ENCODE measurements at regions not wholly inside any gene's neighbourhood (a gene's known extent, or its start where the extent isn't known, plus 50 kb on each side); places are given as distances from the start of the nearest gene placed in this dataset.

DNA sequence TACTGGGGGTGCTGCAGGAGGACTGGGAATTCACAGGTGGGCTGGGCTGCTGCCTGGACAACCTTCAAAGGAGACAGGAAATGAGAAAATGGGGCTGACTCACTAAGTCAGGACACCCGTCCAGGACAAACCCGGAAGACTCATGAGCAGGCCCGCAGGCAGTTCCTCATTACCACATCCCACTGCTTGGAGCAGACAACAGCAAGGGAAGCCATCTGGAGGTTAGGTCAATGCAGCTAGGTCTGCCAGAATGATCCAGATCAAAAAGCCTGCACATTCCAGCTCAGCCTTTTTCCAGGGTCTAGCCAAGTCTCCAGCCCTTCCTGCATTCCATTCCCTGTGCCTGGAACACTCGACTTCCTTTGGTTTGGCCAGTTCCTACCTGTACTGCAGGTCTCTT is 536.5 kb upstream of the CDH11 start:
- no peak for DNase-seq (ENCODE audit: low read depth, low spot score)
- peaks cover 34% of the 10 kb centered on the region for H3K4me1 Mint-ChIP-seq
- H3K27ac Mint-ChIP-seq (ENCODE audit: unreplicated experiment): no peak overlapping the region
- TF ChIP-seq, protein P1, sequence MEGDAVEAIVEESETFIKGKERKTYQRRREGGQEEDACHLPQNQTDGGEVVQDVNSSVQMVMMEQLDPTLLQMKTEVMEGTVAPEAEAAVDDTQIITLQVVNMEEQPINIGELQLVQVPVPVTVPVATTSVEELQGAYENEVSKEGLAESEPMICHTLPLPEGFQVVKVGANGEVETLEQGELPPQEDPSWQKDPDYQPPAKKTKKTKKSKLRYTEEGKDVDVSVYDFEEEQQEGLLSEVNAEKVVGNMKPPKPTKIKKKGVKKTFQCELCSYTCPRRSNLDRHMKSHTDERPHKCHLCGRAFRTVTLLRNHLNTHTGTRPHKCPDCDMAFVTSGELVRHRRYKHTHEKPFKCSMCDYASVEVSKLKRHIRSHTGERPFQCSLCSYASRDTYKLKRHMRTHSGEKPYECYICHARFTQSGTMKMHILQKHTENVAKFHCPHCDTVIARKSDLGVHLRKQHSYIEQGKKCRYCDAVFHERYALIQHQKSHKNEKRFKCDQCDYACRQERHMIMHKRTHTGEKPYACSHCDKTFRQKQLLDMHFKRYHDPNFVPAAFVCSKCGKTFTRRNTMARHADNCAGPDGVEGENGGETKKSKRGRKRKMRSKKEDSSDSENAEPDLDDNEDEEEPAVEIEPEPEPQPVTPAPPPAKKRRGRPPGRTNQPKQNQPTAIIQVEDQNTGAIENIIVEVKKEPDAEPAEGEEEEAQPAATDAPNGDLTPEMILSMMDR (conservative IDR thresholded peaks at IDR 0.05): no peak
- H3K9me3 Mint-ChIP-seq: no peaks in the 10 kb centered on the region
- no peak overlapping the region for H3K4me3 Mint-ChIP-seq
- peaks cover 29% of the 10 kb centered on the region for H3K27me3 Mint-ChIP-seq (ENCODE audit: low read depth)
- no peaks in the 10 kb centered on the region for H3K36me3 Mint-ChIP-seq (ENCODE audit: low read depth)

DNA sequence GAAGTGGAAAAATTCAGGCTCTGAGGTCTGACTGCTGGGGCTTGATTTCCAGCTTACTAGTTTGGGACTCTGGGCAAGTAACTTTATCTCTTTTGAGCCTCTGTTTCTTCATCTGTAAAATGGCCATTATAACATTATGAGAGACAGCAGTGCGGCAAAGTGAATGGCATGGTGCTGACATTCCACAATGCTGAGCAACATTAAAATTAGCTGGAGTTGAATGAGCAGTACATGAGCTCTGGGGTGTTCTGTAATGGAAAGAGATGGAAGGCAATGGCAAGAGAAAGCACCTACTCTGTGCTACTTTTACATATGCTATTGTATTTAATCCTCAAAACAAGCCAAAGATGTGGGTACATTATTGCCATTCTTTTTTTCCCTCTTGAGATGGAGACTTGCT is 535.7 kb upstream of the CDH11 start:
- TF ChIP-seq, protein P1 (conservative IDR thresholded peaks at IDR 0.05): no peak
- no peaks in the 10 kb centered on the region for H3K36me3 Mint-ChIP-seq (ENCODE audit: low read depth)
- H3K27ac Mint-ChIP-seq (ENCODE audit: unreplicated experiment): no peak overlapping the region
- H3K4me3 Mint-ChIP-seq: no peak overlapping the region
- H3K9me3 Mint-ChIP-seq: no peaks in the 10 kb centered on the region
- H3K27me3 Mint-ChIP-seq (ENCODE audit: low read depth): peaks cover 29% of the 10 kb centered on the region
- H3K4me1 Mint-ChIP-seq: peaks cover 40% of the 10 kb centered on the region
- no peak for DNase-seq (ENCODE audit: low read depth, low spot score)

DNA sequence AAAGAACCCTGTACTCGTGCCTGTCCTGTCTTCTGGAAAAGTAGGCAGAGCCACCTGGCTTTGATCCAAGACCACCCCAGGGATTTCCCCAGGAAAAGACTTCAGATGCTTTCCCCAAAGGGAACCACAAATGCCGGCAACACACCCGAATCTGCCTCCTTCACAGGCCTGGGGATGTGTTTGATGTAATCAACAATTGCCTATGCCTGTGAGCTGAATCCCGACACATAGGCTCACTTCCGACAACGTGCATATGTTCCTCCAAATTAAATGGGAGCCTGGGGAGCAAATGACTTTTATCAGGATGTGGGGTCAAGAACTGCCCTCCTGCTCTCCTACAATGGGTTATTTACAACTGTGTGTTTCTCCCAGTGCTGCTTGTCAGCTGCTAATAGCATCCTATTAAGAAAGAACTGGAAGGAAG is 535.2 kb upstream of the CDH11 start:
- H3K4me3 Mint-ChIP-seq: no peak overlapping the region
- H3K9me3 Mint-ChIP-seq: no peaks in the 10 kb centered on the region
- H3K27me3 Mint-ChIP-seq (ENCODE audit: low read depth): peaks cover 29% of the 10 kb centered on the region
- H3K27ac Mint-ChIP-seq (ENCODE audit: unreplicated experiment): no peak overlapping the region
- peaks cover 45% of the 10 kb centered on the region for H3K4me1 Mint-ChIP-seq
- no peak for DNase-seq (ENCODE audit: low read depth, low spot score)
- TF ChIP-seq, protein P1 (conservative IDR thresholded peaks at IDR 0.05): no peak
- no peaks in the 10 kb centered on the region for H3K36me3 Mint-ChIP-seq (ENCODE audit: low read depth)

DNA sequence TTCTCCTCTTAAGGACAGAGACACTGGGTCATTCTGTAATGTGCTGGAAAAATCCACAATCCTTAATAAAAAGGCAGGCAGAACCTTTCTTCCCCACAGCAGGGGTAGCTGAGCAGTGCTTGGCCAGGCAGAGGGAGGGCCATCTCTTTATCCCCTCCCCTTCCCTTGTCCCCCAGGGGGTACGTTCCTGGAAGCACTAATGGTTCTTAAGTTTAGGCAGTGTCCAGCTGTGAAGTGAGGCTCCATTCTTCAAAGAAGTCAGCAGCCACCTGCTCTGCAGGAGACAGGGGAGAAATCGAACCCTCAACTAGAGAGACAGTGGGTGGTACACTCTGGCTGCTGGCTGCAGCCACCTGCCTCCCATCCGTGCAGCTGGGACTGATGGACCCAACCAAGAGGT is 533.9 kb upstream of the CDH11 start:
- H3K4me1 Mint-ChIP-seq: peaks cover 54% of the 10 kb centered on the region
- DNase-seq (ENCODE audit: low read depth, low spot score): no peak
- TF ChIP-seq, protein P1 (conservative IDR thresholded peaks at IDR 0.05): no peak
- no peak overlapping the region for H3K4me3 Mint-ChIP-seq
- no peaks in the 10 kb centered on the region for H3K9me3 Mint-ChIP-seq
- H3K36me3 Mint-ChIP-seq (ENCODE audit: low read depth): no peaks in the 10 kb centered on the region
- peak overlapping the region; percentile 44 for H3K27ac Mint-ChIP-seq (ENCODE audit: unreplicated experiment)
- peaks cover 26% of the 10 kb centered on the region for H3K27me3 Mint-ChIP-seq (ENCODE audit: low read depth)

DNA sequence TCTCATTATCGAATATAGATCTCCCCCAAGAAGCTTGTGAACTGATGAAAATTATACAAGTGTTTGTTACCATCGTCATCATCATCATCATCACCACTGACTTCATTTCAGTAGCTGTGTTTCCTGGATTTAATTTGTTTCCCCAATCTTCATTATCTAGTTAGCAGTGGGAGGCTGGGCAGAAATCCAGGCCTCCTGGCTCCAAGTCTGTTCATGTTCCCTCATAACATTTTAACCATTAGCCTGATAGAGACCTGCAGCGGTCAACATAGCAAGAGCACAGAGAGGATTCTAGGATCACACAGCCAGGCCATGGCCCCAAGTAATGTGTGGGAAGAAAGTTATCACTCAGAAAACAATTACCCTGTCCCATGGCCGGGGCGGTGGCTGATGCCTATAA is 526.2 kb upstream of the CDH11 start:
- peaks cover 2% of the 10 kb centered on the region for H3K27me3 Mint-ChIP-seq (ENCODE audit: low read depth)
- DNase-seq (ENCODE audit: low read depth, low spot score): no peak
- H3K27ac Mint-ChIP-seq (ENCODE audit: unreplicated experiment): no peak overlapping the region
- H3K4me3 Mint-ChIP-seq: no peak overlapping the region
- H3K36me3 Mint-ChIP-seq (ENCODE audit: low read depth): no peaks in the 10 kb centered on the region
- peaks cover 33% of the 10 kb centered on the region for H3K4me1 Mint-ChIP-seq
- TF ChIP-seq, protein P1 (conservative IDR thresholded peaks at IDR 0.05): no peak
- no peaks in the 10 kb centered on the region for H3K9me3 Mint-ChIP-seq

DNA sequence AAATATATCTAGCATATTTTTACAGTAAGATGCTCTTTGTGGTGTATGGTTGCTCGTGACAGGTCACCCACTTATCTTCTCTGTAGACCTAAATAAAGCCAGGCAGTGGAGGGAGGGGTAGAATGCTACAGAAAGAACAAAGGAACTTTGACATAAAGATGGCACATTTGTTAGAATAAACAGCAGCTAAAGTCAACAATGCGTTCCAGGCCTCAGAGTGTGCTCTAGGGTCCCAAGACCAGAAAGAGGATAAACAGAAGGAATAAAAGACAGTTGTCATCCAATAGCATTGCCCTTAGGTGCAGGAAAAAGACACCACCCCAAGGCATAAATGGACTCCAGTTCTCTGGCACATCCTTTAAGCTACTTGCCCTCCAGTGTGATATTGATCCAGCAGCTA is 523.0 kb upstream of the CDH11 start:
- Mint-ChIP-seq H3K36me3 (ENCODE audit: low read depth) (no peaks in the 10 kb centered on the region), H3K9me3 (peaks cover 3% of the 10 kb centered on the region), H3K4me1 (peaks cover 14% of the 10 kb centered on the region), H3K27ac (ENCODE audit: unreplicated experiment) (no peak overlapping the region), H3K27me3 (ENCODE audit: low read depth) (no peaks in the 10 kb centered on the region), H3K4me3 (no peak overlapping the region)
- DNase-seq (ENCODE audit: low read depth, low spot score): no peak
- TF ChIP-seq, protein P1 (conservative IDR thresholded peaks at IDR 0.05): no peak
